Activated CD4-positive, CD25-positive, alpha-beta regulatory T cell treated with anti-CD3 and anti-CD28 coated beads, Interleukin-2, amount 50 U/mL, for 24 hours (primary cell): ENCODE measurements at regions not wholly inside any gene's neighbourhood (a gene's known extent, or its start where the extent isn't known, plus 50 kb on each side); places are given as distances from the start of the nearest gene placed in this dataset.

Experiments
- ATAC-seq, 2 donors: fragments of 150-1000 bp; cut with Tn5 transposase; one replicate each; pipeline ENCODE4 v1.10.0; 2021; ENCODE audit warnings: mild to moderate bottlenecking in 1 of 2, moderate library complexity in 1 of 2

DNA sequence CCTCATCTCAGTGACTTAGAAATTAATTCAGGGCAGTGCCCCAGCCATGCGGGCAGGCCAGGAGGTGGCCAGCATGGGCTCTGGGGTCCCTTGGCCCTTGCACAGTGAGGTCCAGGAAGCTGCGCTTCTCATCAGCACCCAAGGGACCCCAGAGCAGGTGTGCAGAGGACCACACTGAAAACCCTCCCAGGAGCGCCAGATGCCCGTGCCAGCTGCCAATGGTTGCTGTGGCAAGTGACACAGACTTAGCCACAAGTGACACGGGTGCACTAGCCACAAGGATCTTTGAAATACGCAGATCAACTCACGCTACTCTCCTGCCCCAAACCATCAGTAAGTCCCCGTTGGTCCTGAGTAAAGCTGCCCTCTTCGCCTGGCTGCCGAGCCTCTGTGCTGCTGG lies 88.1 kb downstream of the ERMARD start:
- no peak for ATAC-seq

DNA sequence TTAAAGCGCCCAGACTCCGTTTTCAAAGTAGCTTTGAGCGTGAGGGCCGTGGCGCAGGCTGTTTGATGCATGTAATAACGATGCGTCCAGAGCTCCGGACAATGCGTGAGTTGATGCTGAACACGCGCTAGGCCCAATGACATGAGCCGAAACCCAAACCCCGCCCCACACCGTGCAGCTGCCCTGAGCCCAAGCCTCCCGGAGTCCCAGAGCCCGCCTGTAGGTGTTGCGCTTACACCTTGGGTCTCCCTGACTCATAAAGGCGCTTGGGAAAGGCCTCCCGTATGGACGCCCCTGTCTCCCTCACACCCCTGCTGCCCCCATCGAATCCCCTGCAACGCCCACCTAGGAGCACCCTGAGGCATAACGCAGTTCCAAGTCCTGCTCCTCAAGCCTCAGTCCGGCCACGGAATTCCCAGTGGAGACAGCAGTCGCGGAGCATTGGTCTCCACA lies 87.6 kb downstream of the ERMARD start:
- no peak for ATAC-seq

DNA sequence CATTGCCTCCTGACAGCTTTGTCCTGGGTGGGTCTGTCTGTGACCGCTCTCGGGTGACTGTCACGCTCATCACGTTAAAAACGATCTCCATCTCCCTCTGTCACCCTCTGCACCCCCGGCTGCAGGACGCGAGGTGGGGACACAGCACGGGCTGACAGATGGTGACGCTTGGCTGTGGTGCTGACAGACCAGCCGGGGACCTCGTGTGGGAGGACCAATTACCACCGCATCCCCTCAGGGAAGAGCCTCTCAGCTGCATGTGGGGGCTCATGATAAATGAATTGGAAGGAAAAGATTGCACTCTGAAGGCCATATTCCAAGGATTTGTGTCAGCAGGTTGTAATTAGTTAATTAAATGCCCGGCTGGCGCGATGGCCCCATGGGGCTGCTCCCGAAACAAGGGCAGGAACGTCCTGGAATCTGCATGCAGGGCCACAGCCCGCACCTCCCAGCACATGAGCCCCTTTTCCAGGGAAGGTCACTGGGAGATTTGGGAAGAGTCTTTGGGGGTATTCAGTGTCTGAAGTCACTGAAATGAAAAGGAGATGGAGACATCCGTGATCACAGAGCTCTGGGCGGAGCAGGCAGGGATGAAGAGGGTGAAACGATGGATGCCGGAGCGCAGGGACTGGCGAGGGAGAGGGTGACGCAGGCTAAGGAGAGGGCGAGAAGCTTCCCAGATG lies 87.1 kb downstream of the ERMARD start:
- no peak for ATAC-seq

DNA sequence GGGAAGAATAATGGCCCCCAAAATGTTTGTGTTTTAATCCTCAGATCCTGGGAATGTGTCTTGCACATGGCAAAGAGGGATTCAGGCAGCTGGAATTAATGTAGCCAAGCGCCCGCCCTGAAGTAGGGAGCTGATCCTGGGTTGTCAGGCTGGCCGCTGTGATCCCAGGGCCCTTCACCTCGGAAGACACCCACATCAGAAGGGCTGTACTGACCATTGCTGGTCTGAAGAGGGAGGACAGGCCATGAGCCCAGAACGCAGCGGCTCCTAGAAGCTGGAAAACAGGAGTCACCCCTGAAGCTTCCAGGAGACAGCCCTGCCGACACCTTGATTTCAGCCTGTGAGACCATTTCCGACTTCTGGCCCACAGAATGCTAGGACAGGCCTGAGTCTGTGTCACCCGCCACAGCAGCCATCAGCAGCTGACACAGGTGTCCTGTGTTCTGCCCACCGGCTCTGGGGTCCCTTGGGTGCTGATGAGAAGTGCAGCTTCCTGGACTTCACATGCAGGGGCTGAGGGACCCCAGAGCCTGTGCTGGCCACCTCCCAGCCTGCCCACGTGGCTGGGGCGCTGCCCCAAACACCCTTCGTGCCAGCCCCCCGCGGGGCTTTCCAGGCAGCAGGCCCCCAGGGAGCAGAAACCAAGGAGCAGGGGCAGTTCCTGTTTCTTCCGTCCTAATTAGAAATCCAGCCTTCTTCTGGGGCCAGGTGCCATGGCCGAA lies 86.3 kb downstream of the ERMARD start:
- no peak for ATAC-seq

DNA sequence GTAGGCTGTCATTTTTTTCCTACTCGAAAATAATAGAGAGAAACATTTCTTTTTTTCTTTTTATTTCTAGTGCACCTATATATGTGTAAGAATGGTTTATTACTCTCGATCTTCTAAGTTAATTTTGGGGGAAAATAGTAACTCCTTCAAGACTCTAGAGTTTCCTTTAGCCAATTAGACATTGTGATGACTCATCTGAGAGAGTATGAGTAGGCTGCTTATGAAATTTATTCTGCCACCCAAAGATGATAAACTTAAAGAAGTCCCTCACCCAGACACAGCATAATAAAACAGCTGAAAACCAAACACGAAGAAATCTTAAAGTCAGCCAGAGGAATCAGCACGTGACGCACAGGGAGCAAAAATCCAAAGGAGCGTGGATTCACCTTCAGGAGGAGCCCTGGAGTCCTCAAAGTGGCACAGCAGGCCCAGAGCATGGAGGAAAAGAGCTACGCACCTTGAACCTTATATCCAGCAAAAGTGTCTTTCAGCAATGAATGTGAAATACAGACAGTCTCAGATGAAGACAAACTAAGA lies 81.9 kb downstream of the ERMARD start:
- ATAC-seq: no peak

DNA sequence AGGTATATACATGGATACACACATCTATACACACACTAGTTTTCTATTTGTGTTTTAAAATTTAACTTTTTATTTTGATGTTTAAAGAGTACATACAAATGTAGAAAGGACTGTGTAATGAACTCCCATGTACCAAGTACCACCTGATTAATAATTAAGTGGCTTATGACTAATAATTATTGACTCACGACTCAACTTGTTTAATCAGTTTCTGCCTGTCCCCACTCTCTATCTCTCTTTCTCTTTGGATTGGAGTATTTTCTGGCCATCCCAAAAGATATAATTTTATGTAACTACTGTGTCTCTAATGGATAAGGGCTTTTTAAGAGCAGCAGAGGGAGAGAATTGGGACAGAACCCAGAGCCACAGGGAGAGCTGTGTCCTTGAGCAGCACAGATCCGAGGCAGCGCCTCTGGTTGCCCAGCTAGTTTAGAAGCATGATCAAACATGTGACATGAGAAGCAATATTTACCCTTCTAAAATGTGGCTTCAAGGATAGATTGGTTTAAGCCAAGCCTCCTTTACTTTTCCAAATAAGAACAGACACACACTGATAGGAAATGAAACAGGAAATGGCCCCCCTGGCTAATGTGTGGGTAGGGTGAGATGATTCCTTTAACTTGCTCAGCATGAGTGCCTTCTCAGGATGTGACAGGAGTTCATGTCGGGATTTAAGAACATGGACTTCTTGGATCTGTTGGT lies 81.0 kb downstream of the ERMARD start:
- ATAC-seq: no peak

DNA sequence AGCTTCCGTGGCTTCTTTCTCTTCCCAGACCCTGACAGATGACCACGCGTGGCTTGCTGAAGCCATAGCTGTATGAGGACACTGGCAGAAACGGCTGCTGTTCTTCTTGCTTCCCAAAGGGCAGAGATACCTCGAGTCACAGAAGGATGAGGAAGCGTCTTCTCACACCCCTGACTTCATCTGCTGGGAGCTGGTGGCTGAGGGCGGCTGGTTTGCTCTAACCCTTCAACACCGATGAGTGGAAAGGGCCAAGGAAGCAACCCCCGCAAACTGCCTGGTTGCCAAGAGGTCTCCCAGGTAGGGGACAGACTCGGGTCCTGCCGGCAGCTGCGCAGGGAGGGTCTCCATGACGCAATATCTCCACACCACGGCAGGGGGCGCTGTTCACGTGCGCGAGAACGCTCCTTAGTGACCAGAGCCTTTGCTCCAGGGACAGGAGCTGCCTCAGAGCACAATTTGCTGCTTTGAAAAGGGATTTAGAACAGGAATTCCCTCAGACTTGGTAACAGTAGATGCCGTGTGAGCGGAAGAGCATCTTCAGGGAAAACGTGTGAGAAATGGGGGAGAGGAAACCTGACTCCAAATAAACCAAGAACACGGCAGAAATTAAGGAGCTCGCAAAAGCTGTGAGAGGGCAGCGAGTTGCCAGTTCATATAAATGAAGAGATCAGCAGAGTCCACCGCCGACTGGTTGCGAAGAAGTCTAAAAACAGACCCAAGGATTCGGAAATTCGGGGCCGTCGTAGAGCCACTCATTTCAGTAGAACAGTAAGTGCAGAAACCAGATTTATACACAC lies 80.2 kb downstream of the ERMARD start:
- ATAC-seq: peak; percentile 45 to 53
